Cardiac septum (tissue), 1 donor: ENCODE measurements at regions not wholly inside any gene's neighbourhood (a gene's known extent, or its start where the extent isn't known, plus 50 kb on each side); places are given as distances from the start of the nearest gene placed in this dataset.

Experiments used
- DNase-seq: peaks from one replicate; pipeline ENCODE4 v3.0.0-alpha.2; 2020; ENCODE audit warnings: low spot score
- intact Hi-C: fragments of 100-400 bp; cut with DNase I; formaldehyde crosslinking; loops from one replicate; pipeline ENCODE4 v1.14.0; 2022
- donor health status: DM: no; HTN: no; CAD: no.

- intact Hi-C loops, result no loop called here
- no peak for DNase-seq
Measured at GRCh38 chr1:8179132-8179793, 138.7 kb upstream of the SLC45A1 start.

GRCh38 chr1:8176279-8176678 is 141.6 kb upstream of the SLC45A1 start:
- DNase-seq, result no peak
- intact Hi-C loops, result no loop called here

GRCh38 chr1:8174807-8175206 is 143.1 kb upstream of the SLC45A1 start:
- no peak for DNase-seq
- intact Hi-C loops, result no loop called here

GRCh38 chr1:8171751-8172464 is 145.8 kb upstream of the ERRFI1 start:
- intact Hi-C loops, result no loop called here
- no peak for DNase-seq

GRCh38 chr1:8170059-8170835 is 144.1 kb upstream of the ERRFI1 start:
- DNase-seq, result no peak
- intact Hi-C loops, result no loop called here

- intact Hi-C loops, result no loop called here
- DNase-seq, result no peak
Measured at GRCh38 chr1:8169364-8170058, 143.4 kb upstream of the ERRFI1 start.

GRCh38 chr1:8167936-8168335 is 141.8 kb upstream of the ERRFI1 start:
- no peak for DNase-seq
- intact Hi-C loops, result no loop called here

GRCh38 chr1:8166406-8166805 is 140.3 kb upstream of the ERRFI1 start:
- intact Hi-C loops, result no loop called here
- DNase-seq, result no peak

GRCh38 chr1:8165595-8166360 is 139.7 kb upstream of the ERRFI1 start:
- intact Hi-C loops, result no loop called here
- no peak for DNase-seq

GRCh38 chr1:8164670-8165069 is 138.6 kb upstream of the ERRFI1 start:
- intact Hi-C loops, result no loop called here
- DNase-seq, result no peak

- no peak for DNase-seq
- intact Hi-C loops, result no loop called here
Measured at GRCh38 chr1:8163039-8163438, 136.9 kb upstream of the ERRFI1 start.

- DNase-seq, result no peak
- intact Hi-C loops, result no loop called here
Measured at GRCh38 chr1:8162168-8162567, 136.1 kb upstream of the ERRFI1 start.

- intact Hi-C loops, result no loop called here
- no peak for DNase-seq
Measured at GRCh38 chr1:8161546-8162105, 135.5 kb upstream of the ERRFI1 start.

GRCh38 chr1:8159470-8160024 is 133.4 kb upstream of the ERRFI1 start:
- DNase-seq, result no peak
- intact Hi-C loops, result no loop called here

- intact Hi-C loops, result no loop called here
- no peak for DNase-seq
Measured at GRCh38 chr1:8158995-8159394, 132.9 kb upstream of the ERRFI1 start.

- no peak for DNase-seq
- intact Hi-C loops, result no loop called here
Measured at GRCh38 chr1:8157765-8158164, 131.7 kb upstream of the ERRFI1 start.

GRCh38 chr1:8155528-8156186 is 129.5 kb upstream of the ERRFI1 start:
- no peak for DNase-seq
- intact Hi-C loops, result no loop called here

GRCh38 chr1:8154621-8155052 is 128.5 kb upstream of the ERRFI1 start:
- no peak for DNase-seq
- intact Hi-C loops, result no loop called here
